ENCODE measurements at regions not wholly inside any gene's neighbourhood (a gene's known extent, or its start where the extent isn't known, plus 50 kb on each side); places are given as distances from the start of the nearest gene placed in this dataset.

- no peak overlapping the region for H3K4me3 ChIP-seq (ENCODE audit: low read length, poor library complexity, severe bottlenecking)
- no peaks in the 10 kb centered on the region for H3K79me2 ChIP-seq (ENCODE audit: insufficient read depth, low read length)
- H3K36me3 ChIP-seq (ENCODE audit: insufficient read depth, low read length) = no peaks in the 10 kb centered on the region
- no peak overlapping the region for H3K4me2 ChIP-seq (ENCODE audit: low read depth, low read length, poor library complexity, severe bottlenecking)
- no peaks in the 10 kb centered on the region for H4K20me1 ChIP-seq (ENCODE audit: insufficient read depth, low read length, poor library complexity, severe bottlenecking)
- no peak overlapping the region for H2AFZ ChIP-seq (ENCODE audit: low read length)
- H3K9me3 ChIP-seq (ENCODE audit: insufficient read depth, low read depth, low read length) = no peaks in the 10 kb centered on the region
- no peaks in the 10 kb centered on the region for H3K4me1 ChIP-seq (ENCODE audit: insufficient read depth, low read length, poor library complexity, severe bottlenecking)
- no peaks in the 10 kb centered on the region for H3K9me2 ChIP-seq (replicated peaks; ENCODE audit: low read depth, low read length)
- TF ChIP-seq CTCF (conservative IDR thresholded peaks at IDR 0.05; ENCODE audit: low read length) (no peak), EZH2phosphoT487 (IDR thresholded peaks at IDR 0.05; ENCODE audit: borderline replicate concordance) (no peak)
- H3K9ac ChIP-seq (ENCODE audit: low read depth, low read length, poor library complexity, severe bottlenecking) = no peak overlapping the region
- H3F3A ChIP-seq (ENCODE audit: low read depth) = no peaks in the 10 kb centered on the region
- H3K27me3 ChIP-seq (ENCODE audit: insufficient read depth, low read length, poor library complexity, severe bottlenecking) = no peaks in the 10 kb centered on the region
Measured at GRCh38 chr9:81530310-81530810, 159.0 kb downstream of the TLE1 start.

GRCh38 chr9:81529556-81530193 is 159.7 kb downstream of the TLE1 start:
- H3F3A ChIP-seq (ENCODE audit: low read depth) = no peaks in the 10 kb centered on the region
- no peak overlapping the region for H3K4me3 ChIP-seq (ENCODE audit: low read length, poor library complexity, severe bottlenecking)
- no peaks in the 10 kb centered on the region for H3K79me2 ChIP-seq (ENCODE audit: insufficient read depth, low read length)
- no peak overlapping the region for H2AFZ ChIP-seq (ENCODE audit: low read length)
- no peaks in the 10 kb centered on the region for H3K36me3 ChIP-seq (ENCODE audit: insufficient read depth, low read length)
- H3K4me2 ChIP-seq (ENCODE audit: low read depth, low read length, poor library complexity, severe bottlenecking) = no peak overlapping the region
- no peaks in the 10 kb centered on the region for H3K9me2 ChIP-seq (replicated peaks; ENCODE audit: low read depth, low read length)
- H3K27me3 ChIP-seq (ENCODE audit: insufficient read depth, low read length, poor library complexity, severe bottlenecking) = no peaks in the 10 kb centered on the region
- no peak overlapping the region for H3K9ac ChIP-seq (ENCODE audit: low read depth, low read length, poor library complexity, severe bottlenecking)
- no peaks in the 10 kb centered on the region for H3K9me3 ChIP-seq (ENCODE audit: insufficient read depth, low read depth, low read length)
- H4K20me1 ChIP-seq (ENCODE audit: insufficient read depth, low read length, poor library complexity, severe bottlenecking) = no peaks in the 10 kb centered on the region
- no peak for TF ChIP-seq CTCF (conservative IDR thresholded peaks at IDR 0.05; ENCODE audit: low read length)
- no peak for TF ChIP-seq EZH2phosphoT487 (IDR thresholded peaks at IDR 0.05; ENCODE audit: borderline replicate concordance)
- H3K4me1 ChIP-seq (ENCODE audit: insufficient read depth, low read length, poor library complexity, severe bottlenecking) = no peaks in the 10 kb centered on the region

- H3K9me2 ChIP-seq (replicated peaks; ENCODE audit: low read depth, low read length) = no peaks in the 10 kb centered on the region
- no peaks in the 10 kb centered on the region for H3K79me2 ChIP-seq (ENCODE audit: insufficient read depth, low read length)
- H3K9me3 ChIP-seq (ENCODE audit: insufficient read depth, low read depth, low read length) = no peaks in the 10 kb centered on the region
- no peaks in the 10 kb centered on the region for H3K27me3 ChIP-seq (ENCODE audit: insufficient read depth, low read length, poor library complexity, severe bottlenecking)
- H3K36me3 ChIP-seq (ENCODE audit: insufficient read depth, low read length) = no peaks in the 10 kb centered on the region
- no peak overlapping the region for H2AFZ ChIP-seq (ENCODE audit: low read length)
- no peak overlapping the region for H3K4me2 ChIP-seq (ENCODE audit: low read depth, low read length, poor library complexity, severe bottlenecking)
- no peaks in the 10 kb centered on the region for H4K20me1 ChIP-seq (ENCODE audit: insufficient read depth, low read length, poor library complexity, severe bottlenecking)
- no peaks in the 10 kb centered on the region for H3F3A ChIP-seq (ENCODE audit: low read depth)
- peaks cover 3% of the 10 kb centered on the region for H3K4me1 ChIP-seq (ENCODE audit: insufficient read depth, low read length, poor library complexity, severe bottlenecking)
- no peak overlapping the region for H3K9ac ChIP-seq (ENCODE audit: low read depth, low read length, poor library complexity, severe bottlenecking)
- TF ChIP-seq CTCF (conservative IDR thresholded peaks at IDR 0.05; ENCODE audit: low read length) (no peak), EZH2phosphoT487 (IDR thresholded peaks at IDR 0.05; ENCODE audit: borderline replicate concordance) (no peak)
- no peak overlapping the region for H3K4me3 ChIP-seq (ENCODE audit: low read length, poor library complexity, severe bottlenecking)
Measured at GRCh38 chr9:81526587-81526986, 162.8 kb downstream of the TLE1 start.

Data from Loucy (cell line).